IMR-90 (cell line): ENCODE measurements at regions not wholly inside any gene's neighbourhood (a gene's known extent, or its start where the extent isn't known, plus 50 kb on each side); places are given as distances from the start of the nearest gene placed in this dataset.

Source experiments
- ATAC-seq: fragments of 200-7000 bp; cut with Tn5 transposase; 2 replicates; pipeline ENCODE4 v1.9.1; 2020; ENCODE audit warnings: low read depth, mild to moderate bottlenecking, moderate library complexity
- BruUV-seq: library from RNA; stranded (reverse); fragments of 400-500 nt; replicated peaks from 2 replicates; lab custom pipeline; 2021; lab: Mats Ljungman, UMichigan
- CTCF ChIA-PET: fragments of 300-600 bp; formaldehyde crosslinking; extraction: SDS; loops from one replicate; lab custom pipeline; 2021; ENCODE audit warnings: antibody characterized with exemption; lab: Yijun Ruan, JAX
- POLR2A ChIA-PET: fragments of 300-600 bp; sonication (Branson Sonifier 250); formaldehyde crosslinking; loops from one replicate; lab custom pipeline; 2022; ENCODE audit warnings: antibody characterized with exemption; ENCODE audit not compliant: unreplicated experiment; lab: Charles Lee
- DNase-seq: peaks from one replicate; pipeline ENCODE4 v3.0.0; 2013
- H2AFZ ChIP-seq: replicated peaks from 2 replicates; pipeline ENCODE3; 2013; ENCODE audit warnings: low read length, mild to moderate bottlenecking; ENCODE audit not compliant: poor library complexity
- H2AK5ac ChIP-seq: 2 replicates; pipeline ENCODE4 v1.6.1; 2013; ENCODE audit warnings: low read depth, low read length, inconsistent platforms
- H2AK9ac ChIP-seq: replicated peaks from 2 replicates; pipeline ENCODE3; 2013; ENCODE audit warnings: mild to moderate bottlenecking, low read depth, low read length, moderate library complexity; ENCODE audit not compliant: poor library complexity
- H2BK120ac ChIP-seq: 2 replicates; pipeline ENCODE4 v1.6.1; 2013; ENCODE audit warnings: low read depth, low read length, inconsistent platforms
- H2BK15ac ChIP-seq: 3 replicates; pipeline ENCODE4 v1.6.1; 2013; ENCODE audit warnings: low read depth, low read length, inconsistent platforms
- H2BK20ac ChIP-seq: 2 replicates; pipeline ENCODE4 v1.6.1; 2013; ENCODE audit warnings: low read depth, mild to moderate bottlenecking, inconsistent platforms, low read length, moderate library complexity
- H2BK5ac ChIP-seq: 2 replicates; pipeline ENCODE4 v1.6.1; 2013; ENCODE audit warnings: mild to moderate bottlenecking, low read depth, low read length, inconsistent platforms; ENCODE audit not compliant: poor library complexity, severe bottlenecking
- H3K14ac ChIP-seq: replicated peaks from 2 replicates; pipeline ENCODE4 v1.6.1; 2013; ENCODE audit warnings: low read depth, low read length, inconsistent platforms
- H3K18ac ChIP-seq: 2 replicates; pipeline ENCODE4 v1.6.1; 2013; ENCODE audit warnings: low read depth, low read length, control low read depth
- H3K23ac ChIP-seq: 2 replicates; pipeline ENCODE4 v1.6.1; 2013; ENCODE audit warnings: low read depth, low read length, inconsistent platforms
- H3K27ac ChIP-seq: 2 replicates; pipeline ENCODE4 v1.5.1; 2013; ENCODE audit warnings: mild to moderate bottlenecking, control low read depth, low read length; ENCODE audit not compliant: insufficient read depth
- H3K27me3 ChIP-seq: 2 replicates; pipeline ENCODE4 v1.6.1; 2013; ENCODE audit warnings: low read length; ENCODE audit not compliant: control insufficient read depth, insufficient read depth
- H3K36me3 ChIP-seq: 2 replicates; pipeline ENCODE4 v1.6.1; 2013; ENCODE audit warnings: low read length, mixed read lengths; ENCODE audit not compliant: control insufficient read depth, insufficient read depth
- H3K4ac ChIP-seq: 2 replicates; pipeline ENCODE4 v1.6.1; 2013; ENCODE audit warnings: low read depth, low read length, inconsistent platforms
- H3K4me1 ChIP-seq: 2 replicates; pipeline ENCODE4 v1.6.1; 2013; ENCODE audit warnings: low read length, mixed read lengths; ENCODE audit not compliant: control insufficient read depth, insufficient read depth
- H3K4me2 ChIP-seq: 2 replicates; pipeline ENCODE4 v1.6.1; 2013; ENCODE audit warnings: low read depth, mild to moderate bottlenecking, control low read depth, low read length, moderate library complexity
- H3K4me3 ChIP-seq: 2 replicates; pipeline ENCODE4 v1.5.1; 2013; ENCODE audit warnings: low read depth, mild to moderate bottlenecking, control low read depth, low read length, moderate library complexity; ENCODE audit not compliant: insufficient read depth
- H3K56ac ChIP-seq: 2 replicates; pipeline ENCODE4 v1.6.1; 2013; ENCODE audit warnings: low read length, inconsistent platforms; ENCODE audit not compliant: insufficient read depth; ENCODE audit errors: extremely low read depth
- H3K79me1 ChIP-seq, 2 experiments: 2 replicates each; pipeline ENCODE4 v1.6.1; 2013; ENCODE audit warnings: low read length in 2 of 2, inconsistent platforms in 1 of 2, low read depth in 1 of 2
- H3K9ac ChIP-seq: 2 replicates; pipeline ENCODE4 v1.6.1; 2013; ENCODE audit warnings: low read depth, low read length, control low read depth
- H3K9me1 ChIP-seq: 2 replicates; pipeline ENCODE4 v1.6.1; 2013; ENCODE audit warnings: low read length, inconsistent platforms; ENCODE audit not compliant: insufficient read depth
- H3K9me3 ChIP-seq: 2 replicates; pipeline ENCODE4 v1.6.1; 2013; ENCODE audit warnings: low read length; ENCODE audit not compliant: control insufficient read depth, insufficient read depth
- H4K20me1 ChIP-seq: 2 replicates; pipeline ENCODE4 v1.6.1; 2013; ENCODE audit warnings: low read length, inconsistent platforms; ENCODE audit not compliant: insufficient read depth
- H4K5ac ChIP-seq: 2 replicates; pipeline ENCODE4 v1.6.1; 2013; ENCODE audit warnings: mild to moderate bottlenecking, low read depth, low read length, control low read depth
- H4K8ac ChIP-seq, 2 experiments: 2 replicates each; pipeline ENCODE4 v1.6.1; 2013; ENCODE audit warnings: low read depth in 2 of 2, low read length in 2 of 2, control low read depth in 1 of 2, inconsistent platforms in 1 of 2
- H4K91ac ChIP-seq: 2 replicates; pipeline ENCODE4 v1.6.1; 2013; ENCODE audit warnings: low read depth, low read length, inconsistent platforms; ENCODE audit not compliant: insufficient read depth
- BHLHE40 ChIP-seq: fragments of 150-350 bp; IDR thresholded peaks from 2 replicates; pipeline ENCODE4 v1.6.1; 2016; ENCODE audit warnings: mild to moderate bottlenecking, low read depth, low read length
- CEBPB ChIP-seq: IDR thresholded peaks from 2 replicates; pipeline ENCODE4 v1.6.1; 2012; ENCODE audit warnings: low read depth, low read length, improper control_type of control experiment
- CHD1 ChIP-seq: IDR thresholded peaks from 2 replicates; pipeline ENCODE4 v1.6.1; 2012; ENCODE audit warnings: low read depth, low read length, improper control_type of control experiment
- FOS ChIP-seq: fragments of 150-350 bp; IDR thresholded peaks from 2 replicates; pipeline ENCODE4 v1.6.1; 2016; ENCODE audit warnings: low read depth, low read length
- MAFK ChIP-seq: IDR thresholded peaks from 2 replicates; pipeline ENCODE4 v1.6.1; 2012; ENCODE audit warnings: low read depth, low read length, improper control_type of control experiment
- MAZ ChIP-seq: IDR thresholded peaks from 2 replicates; pipeline ENCODE4 v1.6.1; 2012; ENCODE audit warnings: low read depth, mild to moderate bottlenecking, low read length, improper control_type of control experiment, moderate library complexity, borderline replicate concordance
- MXI1 ChIP-seq: IDR thresholded peaks from 2 replicates; pipeline ENCODE4 v1.6.1; 2012; ENCODE audit warnings: low read depth, mild to moderate bottlenecking, low read length, moderate library complexity, borderline replicate concordance
- NFE2L2 ChIP-seq: fragments of 150-350 bp; IDR thresholded peaks from 2 replicates; pipeline ENCODE4 v1.6.1; 2016; ENCODE audit warnings: low read depth, mild to moderate bottlenecking, low read length
- POLR2A ChIP-seq: IDR thresholded peaks from 2 replicates; pipeline ENCODE4 v1.6.1; 2012; ENCODE audit warnings: mild to moderate bottlenecking, low read depth, low read length
- RAD21 ChIP-seq: IDR thresholded peaks from 2 replicates; pipeline ENCODE4 v1.6.1; 2012; ENCODE audit warnings: low read length, improper control_type of control experiment
- RCOR1 ChIP-seq: IDR thresholded peaks from 2 replicates; pipeline ENCODE4 v1.6.1; 2012; ENCODE audit warnings: mild to moderate bottlenecking, low read length, improper control_type of control experiment; ENCODE audit not compliant: insufficient replicate concordance
- RFX5 ChIP-seq: IDR thresholded peaks from 2 replicates; pipeline ENCODE4 v1.8.0; 2012; ENCODE audit warnings: low read depth, mild to moderate bottlenecking, low read length, moderate library complexity
- SMC3 ChIP-seq: fragments of 150-350 bp; IDR thresholded peaks from 2 replicates; pipeline ENCODE4 v1.6.1; 2016; ENCODE audit warnings: low read depth, mild to moderate bottlenecking, antibody characterized with exemption, low read length, moderate library complexity
- WGBS, 2 experiments: methylation state at CpG; one replicate each; pipeline versions ENCODE4 v1.1.5 to v1.1.7; 2013; ENCODE audit warnings: missing lambda C conversion rate in 2 of 2; ENCODE audit not compliant: insufficient read length in 1 of 2; ENCODE audit errors: extremely low coverage in 2 of 2; 5-methylcytosine and 5-hydroxymethylcytosine counted together
- dilution Hi-C: fragments of 300-500 bp; cut with HindIII; formaldehyde crosslinking; loops from one replicate; pipeline ENCODE4 v1.14.3; 2018; ENCODE audit warnings: low sequenced_read_pairs; ENCODE audit not compliant: unreplicated experiment
- in situ Hi-C: fragments of 300-500 bp; cut with MboI; formaldehyde crosslinking; loops from 3 replicates; pipeline ENCODE4 v1.14.3; 2019; ENCODE audit warnings: low sequenced_read_pairs, inconsistent platforms, mixed read lengths
- intact Hi-C: fragments of 100-400 bp; cut with micrococcal nuclease; formaldehyde crosslinking; loops from 2 replicates; pipeline ENCODE4 v1.10.0; 2022
- TF ChIP-seq, protein P1 (sequence below): conservative IDR thresholded peaks from 2 replicates; pipeline ENCODE4 v1.5.1; 2012; ENCODE audit warnings: mild to moderate bottlenecking, low read depth, low read length, improper control_type of control experiment
- TF ChIP-seq, protein P2 (sequence below): fragments of 150-350 bp; IDR thresholded peaks from 2 replicates; pipeline ENCODE4 v1.6.1; 2017; ENCODE audit warnings: mild to moderate bottlenecking, antibody characterized with exemption, low read length, low read depth
- TF ChIP-seq, protein P3 (sequence below): fragments of 150-350 bp; IDR thresholded peaks from 2 replicates; pipeline ENCODE4 v1.6.1; 2016; ENCODE audit warnings: low read depth, mild to moderate bottlenecking, low read length, moderate library complexity, borderline replicate concordance

DNA sequence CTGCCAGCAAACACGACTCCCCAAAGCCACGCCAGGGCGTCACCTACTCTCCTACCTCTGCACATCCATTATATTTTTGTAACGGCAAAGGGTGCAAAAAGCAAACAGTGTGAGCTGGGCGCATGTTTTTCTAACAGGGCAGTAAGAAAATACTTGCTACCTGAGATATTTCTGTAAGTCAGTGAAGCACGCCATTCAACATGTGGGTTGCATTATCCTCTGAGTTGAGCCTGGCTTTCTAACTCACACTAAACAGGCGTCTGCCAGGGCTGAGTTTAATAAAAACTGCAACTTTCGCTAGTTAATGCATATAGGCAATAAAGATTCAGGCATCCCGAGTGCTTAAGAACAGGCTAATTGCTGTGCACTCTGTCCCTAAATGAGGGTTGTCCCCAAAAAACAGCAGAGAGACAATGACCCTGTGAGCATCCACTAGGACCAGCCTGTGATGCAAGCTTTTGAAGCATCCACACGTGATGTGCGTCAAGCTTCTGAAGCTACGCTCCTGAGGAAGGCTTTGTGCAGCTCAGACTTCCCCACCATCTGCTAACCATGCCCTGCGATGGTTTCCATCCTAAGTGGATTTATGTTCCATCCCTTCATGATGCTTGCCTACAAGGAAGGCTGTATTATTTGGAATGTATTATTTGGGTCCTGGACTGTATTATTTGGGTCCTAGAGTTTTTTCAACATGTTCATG is 70.0 kb upstream of the SIM2 start:
- Histone ChIP-seq H3K4me3 (no peak overlapping the region), H2AK5ac (no peak overlapping the region; the same call in 1 of the 2 replicates), H3K9me3 (0 out of 2 replicates have a peak, but pooled peaks cover 2% of the 10 kb centered on the region), H3K56ac (no peak overlapping the region), H3K27me3 (peaks cover 20% of the 10 kb centered on the region), H2BK20ac (no peak overlapping the region), H3K23ac (no peak overlapping the region), H4K8ac (no peak overlapping the region), H3K36me3 (no peaks in the 10 kb centered on the region), H3K27ac (no peak overlapping the region), H3K14ac (no peak overlapping the region), H3K18ac (no peak overlapping the region), H4K20me1 (no peaks in the 10 kb centered on the region), H2BK5ac (no peak overlapping the region), H2AK9ac (no peak overlapping the region), H4K5ac (no peak overlapping the region), H3K9ac (no peak overlapping the region), H3K4me2 (no peak overlapping the region), H3K4ac (no peak overlapping the region), H2BK15ac (no peak overlapping the region), H3K79me1 (no peaks in the 10 kb centered on the region), H3K9me1 (peaks cover 4% of the 10 kb centered on the region), H4K91ac (no peak overlapping the region), H3K4me1 (no peaks in the 10 kb centered on the region; the same call in 1 of the 2 replicates), H2AFZ (no peak overlapping the region), H2BK120ac (no peak overlapping the region)
- TF ChIP-seq, protein P1, sequence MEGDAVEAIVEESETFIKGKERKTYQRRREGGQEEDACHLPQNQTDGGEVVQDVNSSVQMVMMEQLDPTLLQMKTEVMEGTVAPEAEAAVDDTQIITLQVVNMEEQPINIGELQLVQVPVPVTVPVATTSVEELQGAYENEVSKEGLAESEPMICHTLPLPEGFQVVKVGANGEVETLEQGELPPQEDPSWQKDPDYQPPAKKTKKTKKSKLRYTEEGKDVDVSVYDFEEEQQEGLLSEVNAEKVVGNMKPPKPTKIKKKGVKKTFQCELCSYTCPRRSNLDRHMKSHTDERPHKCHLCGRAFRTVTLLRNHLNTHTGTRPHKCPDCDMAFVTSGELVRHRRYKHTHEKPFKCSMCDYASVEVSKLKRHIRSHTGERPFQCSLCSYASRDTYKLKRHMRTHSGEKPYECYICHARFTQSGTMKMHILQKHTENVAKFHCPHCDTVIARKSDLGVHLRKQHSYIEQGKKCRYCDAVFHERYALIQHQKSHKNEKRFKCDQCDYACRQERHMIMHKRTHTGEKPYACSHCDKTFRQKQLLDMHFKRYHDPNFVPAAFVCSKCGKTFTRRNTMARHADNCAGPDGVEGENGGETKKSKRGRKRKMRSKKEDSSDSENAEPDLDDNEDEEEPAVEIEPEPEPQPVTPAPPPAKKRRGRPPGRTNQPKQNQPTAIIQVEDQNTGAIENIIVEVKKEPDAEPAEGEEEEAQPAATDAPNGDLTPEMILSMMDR = no peak
- TF ChIP-seq, protein P2, sequence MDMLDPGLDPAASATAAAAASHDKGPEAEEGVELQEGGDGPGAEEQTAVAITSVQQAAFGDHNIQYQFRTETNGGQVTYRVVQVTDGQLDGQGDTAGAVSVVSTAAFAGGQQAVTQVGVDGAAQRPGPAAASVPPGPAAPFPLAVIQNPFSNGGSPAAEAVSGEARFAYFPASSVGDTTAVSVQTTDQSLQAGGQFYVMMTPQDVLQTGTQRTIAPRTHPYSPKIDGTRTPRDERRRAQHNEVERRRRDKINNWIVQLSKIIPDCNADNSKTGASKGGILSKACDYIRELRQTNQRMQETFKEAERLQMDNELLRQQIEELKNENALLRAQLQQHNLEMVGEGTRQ = no peak
- TF ChIP-seq RCOR1 (no peak), MAZ (no peak), MAFK (no peak), NFE2L2 (no peak), RAD21 (no peak), RFX5 (no peak), FOS (no peak), POLR2A (no peak), BHLHE40 (no peak), CHD1 (no peak), CEBPB (no peak), MXI1 (no peak), SMC3 (no peak)
- TF ChIP-seq, protein P3, sequence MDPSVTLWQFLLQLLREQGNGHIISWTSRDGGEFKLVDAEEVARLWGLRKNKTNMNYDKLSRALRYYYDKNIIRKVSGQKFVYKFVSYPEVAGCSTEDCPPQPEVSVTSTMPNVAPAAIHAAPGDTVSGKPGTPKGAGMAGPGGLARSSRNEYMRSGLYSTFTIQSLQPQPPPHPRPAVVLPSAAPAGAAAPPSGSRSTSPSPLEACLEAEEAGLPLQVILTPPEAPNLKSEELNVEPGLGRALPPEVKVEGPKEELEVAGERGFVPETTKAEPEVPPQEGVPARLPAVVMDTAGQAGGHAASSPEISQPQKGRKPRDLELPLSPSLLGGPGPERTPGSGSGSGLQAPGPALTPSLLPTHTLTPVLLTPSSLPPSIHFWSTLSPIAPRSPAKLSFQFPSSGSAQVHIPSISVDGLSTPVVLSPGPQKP = no peak
- no TSS peak for BruUV-seq
- no peak for DNase-seq
- 67% methylated on average over 4 of the region's 13 CpGs; no CpG with 5 or more reads in 1 of the 2 experiments for WGBS, 2 experiments
- dilution Hi-C loops = no loop called here
- no peak for ATAC-seq
- intact Hi-C loops = no loop called here
- in situ Hi-C loops = no loop called here
- CTCF ChIA-PET = interaction anchor here (0.7 to 1.0 kb wide), 2 partner anchors 288 to 307 kb away, joined by 3 read pairs; no protein-coding TSS in a partner anchor
- POLR2A ChIA-PET = no interaction called here
